ENCODE measurements at regions not wholly inside any gene's neighbourhood (a gene's known extent, or its start where the extent isn't known, plus 50 kb on each side); places are given as distances from the start of the nearest gene placed in this dataset.

- no peak for DNase-seq (ENCODE audit: low read depth, low spot score)
- H3K4me3 ChIP-seq (ENCODE audit: low read depth, low read length): no peak overlapping the region
- TF ChIP-seq CTCF (IDR thresholded peaks at IDR 0.05; ENCODE audit: insufficient read depth, low read length, missing control alignments): no peak
- CTCF ChIA-PET: no interaction called here
- POLR2A ChIA-PET: no interaction called here
These were observed 166.6 kb downstream of the EFNB1 start for GRCh38 chrX:68995386-68995779.

- TF ChIP-seq CTCF (IDR thresholded peaks at IDR 0.05; ENCODE audit: insufficient read depth, low read length, missing control alignments): no peak
- ChIA-PET CTCF (no interaction called here), POLR2A (no interaction called here)
- no peak overlapping the region for H3K4me3 ChIP-seq (ENCODE audit: low read depth, low read length)
- DNase-seq (ENCODE audit: low read depth, low spot score): no peak
These were observed 166.1 kb downstream of the EFNB1 start for GRCh38 chrX:68994891-68995255.

GRCh38 chrX:68994135-68994890, 165.5 kb downstream of the EFNB1 start:
- TF ChIP-seq CTCF (IDR thresholded peaks at IDR 0.05; ENCODE audit: insufficient read depth, low read length, missing control alignments): no peak
- POLR2A ChIA-PET: no interaction called here
- no peak for DNase-seq (ENCODE audit: low read depth, low spot score)
- CTCF ChIA-PET: interaction anchor here (0.7 kb wide), 1 partner anchor 166 kb away, joined by 4 read pairs; no protein-coding TSS in a partner anchor
- no peak overlapping the region for H3K4me3 ChIP-seq (ENCODE audit: low read depth, low read length)

GRCh38 chrX:68992821-68993397, 164.1 kb downstream of the EFNB1 start:
- H3K4me3 ChIP-seq (ENCODE audit: low read depth, low read length): no peak overlapping the region
- CTCF ChIA-PET: no interaction called here
- POLR2A ChIA-PET: no interaction called here

GRCh38 chrX:68991691-68992345, 163.0 kb downstream of the EFNB1 start:
- TF ChIP-seq CTCF (IDR thresholded peaks at IDR 0.05; ENCODE audit: insufficient read depth, low read length, missing control alignments): no peak
- no peak overlapping the region for H3K4me3 ChIP-seq (ENCODE audit: low read depth, low read length)
- no peak for DNase-seq (ENCODE audit: low read depth, low spot score)
- POLR2A ChIA-PET: no interaction called here
- CTCF ChIA-PET: no interaction called here

More at GRCh38 chrX:68992821-68993397, 164.1 kb downstream of the EFNB1 start:
- no peak for DNase-seq (ENCODE audit: low read depth, low spot score)
- TF ChIP-seq CTCF (IDR thresholded peaks at IDR 0.05; ENCODE audit: insufficient read depth, low read length, missing control alignments): no peak

GRCh38 chrX:68990948-68991347, 162.1 kb downstream of the EFNB1 start:
- POLR2A ChIA-PET: no interaction called here
- no peak for DNase-seq (ENCODE audit: low read depth, low spot score)
- no peak for TF ChIP-seq CTCF (IDR thresholded peaks at IDR 0.05; ENCODE audit: insufficient read depth, low read length, missing control alignments)
- CTCF ChIA-PET: no interaction called here
- H3K4me3 ChIP-seq (ENCODE audit: low read depth, low read length): no peak overlapping the region

Data from AG04449 (cell line).